ENCODE measurements at regions not wholly inside any gene's neighbourhood (a gene's known extent, or its start where the extent isn't known, plus 50 kb on each side); places are given as distances from the start of the nearest gene placed in this dataset.

GRCh38 chr15:94791510-94791909, 560.1 kb downstream of the MCTP2 start:
- no peak overlapping the region for H3K4me3 ChIP-seq (ENCODE audit: low read depth, low read length)
- TF ChIP-seq, protein P1, sequence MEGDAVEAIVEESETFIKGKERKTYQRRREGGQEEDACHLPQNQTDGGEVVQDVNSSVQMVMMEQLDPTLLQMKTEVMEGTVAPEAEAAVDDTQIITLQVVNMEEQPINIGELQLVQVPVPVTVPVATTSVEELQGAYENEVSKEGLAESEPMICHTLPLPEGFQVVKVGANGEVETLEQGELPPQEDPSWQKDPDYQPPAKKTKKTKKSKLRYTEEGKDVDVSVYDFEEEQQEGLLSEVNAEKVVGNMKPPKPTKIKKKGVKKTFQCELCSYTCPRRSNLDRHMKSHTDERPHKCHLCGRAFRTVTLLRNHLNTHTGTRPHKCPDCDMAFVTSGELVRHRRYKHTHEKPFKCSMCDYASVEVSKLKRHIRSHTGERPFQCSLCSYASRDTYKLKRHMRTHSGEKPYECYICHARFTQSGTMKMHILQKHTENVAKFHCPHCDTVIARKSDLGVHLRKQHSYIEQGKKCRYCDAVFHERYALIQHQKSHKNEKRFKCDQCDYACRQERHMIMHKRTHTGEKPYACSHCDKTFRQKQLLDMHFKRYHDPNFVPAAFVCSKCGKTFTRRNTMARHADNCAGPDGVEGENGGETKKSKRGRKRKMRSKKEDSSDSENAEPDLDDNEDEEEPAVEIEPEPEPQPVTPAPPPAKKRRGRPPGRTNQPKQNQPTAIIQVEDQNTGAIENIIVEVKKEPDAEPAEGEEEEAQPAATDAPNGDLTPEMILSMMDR (IDR thresholded peaks at IDR 0.05; ENCODE audit: borderline replicate concordance, insufficient read depth, low read depth, low read length): no peak

DNA sequence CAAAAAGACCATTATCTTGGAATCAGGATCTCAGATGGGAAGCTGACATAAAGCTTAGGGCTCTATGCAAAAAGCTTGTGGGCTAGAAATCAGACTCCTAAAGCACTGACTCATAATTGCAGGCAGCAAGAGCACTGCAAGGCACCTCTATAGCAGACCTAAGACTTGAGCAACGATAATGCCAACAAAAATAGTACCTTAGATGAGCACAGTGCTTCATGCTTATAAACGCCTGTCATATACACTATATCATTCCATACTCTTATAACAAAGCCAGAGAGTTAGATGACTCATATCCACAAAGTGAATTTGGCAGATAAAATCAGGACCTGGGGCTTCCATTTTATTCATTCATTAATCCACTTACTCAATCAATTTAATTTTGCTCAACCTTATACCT, 560.8 kb downstream of the MCTP2 start:
- TF ChIP-seq, protein P1 (IDR thresholded peaks at IDR 0.05; ENCODE audit: borderline replicate concordance, insufficient read depth, low read depth, low read length): no peak
- H3K4me3 ChIP-seq (ENCODE audit: low read depth, low read length): no peak overlapping the region

GRCh38 chr15:94793207-94793606, 561.8 kb downstream of the MCTP2 start:
- TF ChIP-seq, protein P1 (IDR thresholded peaks at IDR 0.05; ENCODE audit: borderline replicate concordance, insufficient read depth, low read depth, low read length): no peak
- H3K4me3 ChIP-seq (ENCODE audit: low read depth, low read length): no peak overlapping the region

- TF ChIP-seq, protein P1 (IDR thresholded peaks at IDR 0.05; ENCODE audit: borderline replicate concordance, insufficient read depth, low read depth, low read length): no peak
- no peak overlapping the region for H3K4me3 ChIP-seq (ENCODE audit: low read depth, low read length)
Observed at GRCh38 chr15:94793641-94794040, 562.3 kb downstream of the MCTP2 start.

DNA sequence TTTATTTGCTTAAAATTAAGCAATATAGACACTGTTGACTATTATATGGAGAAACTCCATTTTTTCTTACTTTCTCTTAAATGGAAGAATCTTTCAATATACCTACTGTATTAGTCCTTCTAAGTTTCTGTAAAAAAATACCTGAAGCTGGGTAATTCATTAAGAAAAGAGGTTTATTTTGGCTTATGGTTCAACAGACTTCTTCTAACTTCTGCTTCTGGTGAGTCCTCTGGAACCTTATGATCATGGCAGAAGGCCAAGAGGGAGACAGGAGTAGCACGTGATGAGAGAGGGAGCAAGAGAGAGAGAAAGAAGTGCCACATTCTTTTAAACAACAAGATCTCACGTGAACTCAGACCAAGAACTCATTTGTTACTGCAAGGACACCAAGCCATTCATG, 573.3 kb downstream of the MCTP2 start:
- H3K4me3 ChIP-seq (ENCODE audit: low read depth, low read length): no peak overlapping the region
- TF ChIP-seq, protein P1 (IDR thresholded peaks at IDR 0.05; ENCODE audit: borderline replicate concordance, insufficient read depth, low read depth, low read length): no peak

DNA sequence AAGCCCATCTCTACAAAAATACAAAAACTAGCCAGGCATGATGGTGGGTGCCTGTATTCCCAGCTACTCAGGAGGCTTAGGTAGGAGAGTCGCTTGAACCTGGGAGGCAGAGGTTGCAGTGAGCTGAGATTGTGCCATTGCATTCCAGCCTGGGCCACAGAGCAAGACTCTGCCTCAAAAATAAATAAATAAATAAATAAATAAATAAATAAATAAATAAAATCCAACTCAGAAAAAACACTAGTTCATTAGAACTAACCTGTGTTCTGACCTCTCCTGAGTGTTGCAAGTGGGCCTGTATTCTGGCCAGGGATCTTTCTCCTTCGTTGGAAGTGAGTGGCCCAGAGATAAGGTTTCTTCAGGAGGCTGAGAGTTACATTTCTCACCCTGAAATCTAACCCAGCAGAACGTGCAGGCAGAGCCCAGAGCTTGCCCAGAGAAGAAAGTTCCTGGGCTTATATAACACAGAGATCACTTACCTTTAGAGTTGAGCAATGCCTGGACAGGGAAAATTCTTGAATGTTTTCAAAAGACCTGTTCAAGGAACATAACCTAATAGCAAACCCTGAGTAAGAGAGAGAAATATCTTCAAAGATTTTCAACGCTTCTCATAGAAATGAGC, 583.9 kb downstream of the MCTP2 start:
- no peak overlapping the region for H3K4me3 ChIP-seq (ENCODE audit: low read depth, low read length)
- TF ChIP-seq, protein P1 (IDR thresholded peaks at IDR 0.05; ENCODE audit: borderline replicate concordance, insufficient read depth, low read depth, low read length): no peak

DNA sequence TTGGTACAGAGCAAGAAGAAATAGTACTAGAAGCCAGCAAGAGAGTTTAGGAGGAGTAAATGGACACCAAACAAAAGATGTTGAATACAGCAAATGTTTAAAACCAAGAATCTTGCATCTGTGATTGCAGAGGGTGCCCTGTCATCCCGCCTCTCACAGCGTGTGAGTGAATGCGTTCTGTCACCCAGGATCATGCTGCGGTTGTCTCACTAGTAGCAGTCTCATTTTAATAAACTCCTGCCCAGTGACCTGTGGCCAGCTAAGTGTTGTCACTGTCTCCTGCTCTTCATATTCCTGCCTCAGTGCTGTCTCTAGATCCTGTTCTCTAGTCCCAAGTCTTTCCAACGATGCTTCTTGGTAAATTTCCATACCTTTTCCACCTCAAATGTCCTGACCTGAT, 584.6 kb downstream of the MCTP2 start:
- no peak overlapping the region for H3K4me3 ChIP-seq (ENCODE audit: low read depth, low read length)
- TF ChIP-seq, protein P1 (IDR thresholded peaks at IDR 0.05; ENCODE audit: borderline replicate concordance, insufficient read depth, low read depth, low read length): no peak
